HG03378 (cell line): ENCODE measurements at regions not wholly inside any gene's neighbourhood (a gene's known extent, or its start where the extent isn't known, plus 50 kb on each side); places are given as distances from the start of the nearest gene placed in this dataset.

Experiments
- ATAC-seq: cut with Tn5 transposase; IDR thresholded peaks from one replicate; pipeline ENCODE4 v1.9.1; 2021; ENCODE audit warnings: mild to moderate bottlenecking, moderate library complexity; ENCODE audit not compliant: unreplicated experiment

- ATAC-seq = no peak
Measured at GRCh38 chr15:62625429-62626033, 417.0 kb upstream of the TPM1 start.

- no peak for ATAC-seq
Measured at GRCh38 chr15:62626903-62627302, 415.6 kb upstream of the TPM1 start.

GRCh38 chr15:62631076-62631724, 411.3 kb upstream of the TPM1 start:
- no peak for ATAC-seq

GRCh38 chr15:62636823-62637573, 405.5 kb upstream of the TPM1 start:
- no peak for ATAC-seq

GRCh38 chr15:62637574-62637897, 405.0 kb upstream of the TPM1 start:
- no peak for ATAC-seq

GRCh38 chr15:62637950-62638619, 404.5 kb upstream of the TPM1 start:
- ATAC-seq = no peak

GRCh38 chr15:62639432-62639831, 403.1 kb upstream of the TPM1 start:
- no peak for ATAC-seq

GRCh38 chr15:62639906-62640605, 402.5 kb upstream of the TPM1 start:
- ATAC-seq = no peak

- no peak for ATAC-seq
Measured at GRCh38 chr15:62641825-62642224, 400.7 kb upstream of the TPM1 start.

- ATAC-seq = no peak
Measured at GRCh38 chr15:62643572-62643971, 399.0 kb upstream of the TPM1 start.

GRCh38 chr15:62644216-62644888, 398.2 kb upstream of the TPM1 start:
- ATAC-seq = no peak

- no peak for ATAC-seq
Measured at GRCh38 chr15:62644889-62645742, 397.4 kb upstream of the TPM1 start.

- ATAC-seq = no peak
Measured at GRCh38 chr15:62647202-62647842, 395.2 kb upstream of the TPM1 start.

GRCh38 chr15:62647843-62648505, 394.6 kb upstream of the TPM1 start:
- no peak for ATAC-seq

- no peak for ATAC-seq
Measured at GRCh38 chr15:62648954-62649353, 393.6 kb upstream of the TPM1 start.

- ATAC-seq = no peak
Measured at GRCh38 chr15:62649793-62650420, 392.6 kb upstream of the TPM1 start.

GRCh38 chr15:62653122-62653521, 389.4 kb upstream of the TPM1 start:
- no peak for ATAC-seq

- no peak for ATAC-seq
Measured at GRCh38 chr15:62656071-62656470, 386.5 kb upstream of the TPM1 start.
